Breast epithelium (tissue), 3 donors: ENCODE measurements at regions not wholly inside any gene's neighbourhood (a gene's known extent, or its start where the extent isn't known, plus 50 kb on each side); places are given as distances from the start of the nearest gene placed in this dataset.

ENCODE experiments used
- CTCF ChIP-seq, 3 donors: fragments of 450-650 bp; IDR thresholded peaks; one replicate each; pipeline ENCODE4 v1.5.1; 2016 to 2017; ENCODE audit warnings: antibody characterized with exemption in 3 of 3, mild to moderate bottlenecking in 3 of 3, moderate library complexity in 3 of 3
- POLR2A ChIP-seq: fragments of 450-650 bp; IDR thresholded peaks from one replicate; pipeline ENCODE4 v1.6.1; 2016; ENCODE audit warnings: antibody characterized with exemption, mild to moderate bottlenecking, moderate library complexity

GRCh38 chr5:39657943-39658342 lies 233.2 kb upstream of the DAB2 start:
- TF ChIP-seq CTCF (IDR thresholded peaks at IDR 0.05), result no peak
- TF ChIP-seq POLR2A, result no peak
